H1 (cell line): ENCODE measurements at regions not wholly inside any gene's neighbourhood (a gene's known extent, or its start where the extent isn't known, plus 50 kb on each side); places are given as distances from the start of the nearest gene placed in this dataset.

Source experiments
- CTCF ChIA-PET: fragments of 300-600 bp; sonication (Branson Sonifier 250); formaldehyde crosslinking; loops from one replicate; lab custom pipeline; 2021; ENCODE audit not compliant: partially characterized antibody; lab: Charles Lee
- POLR2A ChIA-PET: fragments of 300-600 bp; sonication (Branson Sonifier 250); formaldehyde crosslinking; loops from one replicate; lab custom pipeline; 2021; ENCODE audit warnings: inconsistent platforms; ENCODE audit not compliant: partially characterized antibody; lab: Charles Lee
- DNase-seq, 2 experiments: peaks; one replicate each; pipeline versions ENCODE4 v3.0.0 to v3.0.0-alpha.2; 2010 to 2022; ENCODE audit warnings: low spot score in 2 of 2, low read depth in 1 of 2, mixed read lengths in 1 of 2
- FAIRE-seq: peaks from 2 replicates; lab custom pipeline; 2011; peaks lifted over from hg19 to GRCh38; lab: Jason Lieb, UNC
- H2AFZ ChIP-seq: 2 replicates; pipeline ENCODE4 v1.8.1; 2012; ENCODE audit warnings: low read length, inconsistent platforms
- H2AK5ac ChIP-seq: 2 replicates; pipeline ENCODE4 v1.6.1; 2013; ENCODE audit warnings: low read depth, low read length
- H2BK120ac ChIP-seq: replicated peaks from 2 replicates; pipeline ENCODE3; 2013; ENCODE audit warnings: low read depth, low read length, inconsistent platforms
- H2BK12ac ChIP-seq: 2 replicates; pipeline ENCODE4 v1.6.1; 2013; ENCODE audit warnings: low read depth, low read length
- H2BK15ac ChIP-seq: 2 replicates; pipeline ENCODE4 v1.6.1; 2013; ENCODE audit warnings: low read length
- H2BK20ac ChIP-seq: 2 replicates; pipeline ENCODE4 v1.6.1; 2013; ENCODE audit warnings: low read length
- H2BK5ac ChIP-seq: 2 replicates; pipeline ENCODE4 v1.6.1; 2013; ENCODE audit warnings: low read depth, low read length
- H3K14ac ChIP-seq: 2 replicates; pipeline ENCODE4 v1.6.1; 2013; ENCODE audit warnings: inconsistent platforms; ENCODE audit not compliant: insufficient read length
- H3K18ac ChIP-seq: 2 replicates; pipeline ENCODE4 v1.6.1; 2013; ENCODE audit warnings: low read length; ENCODE audit errors: extremely low read depth
- H3K23ac ChIP-seq: 2 replicates; pipeline ENCODE4 v1.6.1; 2013; ENCODE audit warnings: inconsistent platforms; ENCODE audit not compliant: insufficient read length
- H3K23me2 ChIP-seq: 2 replicates; pipeline ENCODE4 v1.6.1; 2013; ENCODE audit warnings: low read depth, low read length
- H3K27ac ChIP-seq: 2 replicates; pipeline ENCODE4 v1.6.1; 2011; ENCODE audit warnings: low read depth, low read length, inconsistent platforms
- H3K27me3 ChIP-seq, 4 experiments: replicated peaks in 1 of 4; 1 replicate in 1 of 4; 2 replicates in 3 of 4; pipeline versions ENCODE4 v1.6.1 to v1.8.1; 2011 to 2013; ENCODE audit warnings: low read length in 3 of 4, mild to moderate bottlenecking in 3 of 4, inconsistent platforms in 2 of 4, mixed read lengths in 2 of 4, moderate library complexity in 1 of 4; ENCODE audit not compliant: control insufficient read depth in 3 of 4, insufficient read depth in 3 of 4; ENCODE audit errors: extremely low read depth in 1 of 4
- H3K36me3 ChIP-seq, 4 experiments: 2 replicates each; pipeline versions ENCODE4 v1.6.1 to v1.8.1; 2011 to 2013; ENCODE audit warnings: mild to moderate bottlenecking in 4 of 4, low read length in 3 of 4, moderate library complexity in 2 of 4, control low read depth in 1 of 4, inconsistent platforms in 1 of 4; ENCODE audit not compliant: insufficient read depth in 4 of 4, control insufficient read depth in 2 of 4
- H3K4ac ChIP-seq: replicated peaks from 2 replicates; pipeline ENCODE3; 2013; ENCODE audit warnings: low read length, low read depth, mixed read lengths, inconsistent platforms; ENCODE audit not compliant: insufficient read length
- H3K4me1 ChIP-seq, 4 experiments: replicated peaks in 1 of 4; 1 replicate in 1 of 4; 2 replicates in 3 of 4; pipeline versions ENCODE4 v1.6.1 to v1.8.1; 2011 to 2013; ENCODE audit warnings: low read length in 3 of 4, inconsistent platforms in 2 of 4, mixed read lengths in 1 of 4; ENCODE audit not compliant: insufficient read depth in 4 of 4, control insufficient read depth in 3 of 4
- H3K4me2 ChIP-seq, 2 experiments: 2 replicates each; pipeline versions ENCODE4 v1.6.1 to v1.8.1; 2011 to 2013; ENCODE audit warnings: low read depth in 2 of 2, low read length in 2 of 2, control low read depth in 1 of 2, inconsistent platforms in 1 of 2, mild to moderate bottlenecking in 1 of 2; ENCODE audit not compliant: insufficient read depth in 1 of 2
- H3K4me3 ChIP-seq, 4 experiments: fragments of 200-600, 300-600 bp in 1 of 4; sonication (generic), shearing (Covaris generic), sonication (Bioruptor Twin) in 1 of 4; 2 replicates each; pipeline versions ENCODE4 v1.5.1 to v1.8.1; 2011 to 2016; ENCODE audit warnings: low read length in 4 of 4, low read depth in 3 of 4, control low read depth in 2 of 4, inconsistent platforms in 2 of 4, mild to moderate bottlenecking in 2 of 4, mixed read lengths in 1 of 4, moderate library complexity in 1 of 4; ENCODE audit not compliant: insufficient read depth in 2 of 4; ENCODE audit errors: extremely low read depth in 1 of 4
- H3K56ac ChIP-seq: replicated peaks from 2 replicates; pipeline ENCODE3; 2013; ENCODE audit warnings: low read depth, mild to moderate bottlenecking, mixed read lengths, low read length, inconsistent platforms; ENCODE audit not compliant: insufficient read length
- H3K79me1 ChIP-seq: 2 replicates; pipeline ENCODE4 v1.6.1; 2013; ENCODE audit warnings: low read depth, low read length, control low read depth
- H3K79me2 ChIP-seq, 2 experiments: 2 replicates each; pipeline versions ENCODE4 v1.6.1 to v1.8.1; 2012 to 2013; ENCODE audit warnings: low read length in 2 of 2, mild to moderate bottlenecking in 2 of 2, inconsistent platforms in 1 of 2; ENCODE audit not compliant: insufficient read depth in 2 of 2, control insufficient read depth in 1 of 2
- H3K9ac ChIP-seq, 4 experiments: replicated peaks in 1 of 4; 1 replicate in 1 of 4; 2 replicates in 3 of 4; pipeline versions ENCODE4 v1.6.1 to v1.8.1; 2011 to 2013; ENCODE audit warnings: low read depth in 3 of 4, low read length in 3 of 4, control low read depth in 2 of 4, mild to moderate bottlenecking in 2 of 4, moderate library complexity in 2 of 4, inconsistent platforms in 1 of 4; ENCODE audit errors: extremely low read depth in 1 of 4
- H3K9me3 ChIP-seq, 2 experiments: 2 replicates each; pipeline versions ENCODE4 v1.6.1 to v1.8.1; 2012 to 2013; ENCODE audit warnings: mild to moderate bottlenecking in 2 of 2, moderate library complexity in 2 of 2, control low read depth in 1 of 2, inconsistent platforms in 1 of 2, low read depth in 1 of 2, low read length in 1 of 2, mixed read lengths in 1 of 2; ENCODE audit not compliant: insufficient read depth in 2 of 2
- H4K20me1 ChIP-seq, 2 experiments: replicated peaks in 1 of 2; 2 replicates each; pipeline versions ENCODE3 to v1.8.1; 2011 to 2013; ENCODE audit warnings: inconsistent platforms in 2 of 2, low read length in 2 of 2, mild to moderate bottlenecking in 1 of 2; ENCODE audit not compliant: insufficient read depth in 2 of 2, control insufficient read depth in 1 of 2
- H4K5ac ChIP-seq: 2 replicates; pipeline ENCODE4 v1.6.1; 2013; ENCODE audit warnings: low read length, low read depth, mixed read lengths, inconsistent platforms; ENCODE audit not compliant: insufficient read length
- H4K8ac ChIP-seq: 2 replicates; pipeline ENCODE4 v1.8.0; 2013; ENCODE audit warnings: mild to moderate bottlenecking, moderate library complexity, low read length, inconsistent platforms; ENCODE audit not compliant: insufficient read depth; ENCODE audit errors: extremely low read depth
- H4K91ac ChIP-seq: replicated peaks from 2 replicates; pipeline ENCODE3; 2013; ENCODE audit warnings: low read length, mixed read lengths, inconsistent platforms; ENCODE audit not compliant: insufficient read length
- BCL11A ChIP-seq, 2 experiments: IDR thresholded peaks; one replicate each; pipeline ENCODE4 v1.6.1; 2011; ENCODE audit warnings: low read depth in 2 of 2, low read length in 2 of 2, mild to moderate bottlenecking in 2 of 2
- BRCA1 ChIP-seq: IDR thresholded peaks from 2 replicates; pipeline ENCODE4 v1.6.1; 2012; ENCODE audit warnings: low read depth, low read length, improper control_type of control experiment
- CREB1 ChIP-seq: IDR thresholded peaks from 2 replicates; pipeline ENCODE4 v1.6.1; 2012; ENCODE audit warnings: inconsistent platforms
- E2F6 ChIP-seq: IDR thresholded peaks from 2 replicates; pipeline ENCODE4 v1.6.1; 2012; ENCODE audit warnings: inconsistent platforms
- EGR1 ChIP-seq: IDR thresholded peaks from 2 replicates; pipeline ENCODE4 v1.6.1; 2011; ENCODE audit warnings: low read depth, low read length, borderline replicate concordance
- EP300 ChIP-seq, 2 experiments: IDR thresholded peaks; 1 replicate in 1 of 2; 2 replicates in 1 of 2; pipeline ENCODE4 v1.6.1; 2011 to 2012; ENCODE audit warnings: low read depth in 2 of 2, low read length in 2 of 2, mild to moderate bottlenecking in 2 of 2, borderline replicate concordance in 1 of 2, inconsistent platforms in 1 of 2, moderate library complexity in 1 of 2
- GTF2F1 ChIP-seq: IDR thresholded peaks from 2 replicates; pipeline ENCODE4 v1.6.1; 2012; ENCODE audit warnings: low read depth, low read length, improper control_type of control experiment, borderline replicate concordance
- RAD21 ChIP-seq, 2 experiments: IDR thresholded peaks in 1 of 2; conservative IDR thresholded peaks in 1 of 2; 2 replicates each; pipeline ENCODE4 v1.6.1; 2011; ENCODE audit warnings: low read depth in 2 of 2, low read length in 2 of 2, improper control_type of control experiment in 1 of 2, inconsistent platforms in 1 of 2, mild to moderate bottlenecking in 1 of 2, moderate library complexity in 1 of 2
- SAP30 ChIP-seq: fragments of 300-600 bp; sonication (generic); IDR thresholded peaks from 2 replicates; pipeline ENCODE4 v1.7.1; 2012; ENCODE audit warnings: low read length, moderate library complexity, mild to moderate bottlenecking, inconsistent platforms; ENCODE audit not compliant: insufficient read depth, insufficient replicate concordance
- SP2 ChIP-seq: IDR thresholded peaks from 2 replicates; pipeline ENCODE4 v1.6.1; 2012; ENCODE audit warnings: mild to moderate bottlenecking, low read length, inconsistent platforms
- TAF7 ChIP-seq: optimal IDR thresholded peaks from 2 replicates; pipeline ENCODE3; 2011; ENCODE audit warnings: low read depth, mild to moderate bottlenecking, inconsistent platforms, low read length, moderate library complexity, borderline replicate concordance
- ZNF274 ChIP-seq: IDR thresholded peaks from 2 replicates; pipeline ENCODE4 v1.7.0; 2012; ENCODE audit warnings: low read length, borderline replicate concordance; ENCODE audit errors: extremely low read depth
- WGBS, 2 experiments: shearing (Covaris generic) in 1 of 2; methylation state at CpG; one replicate each; pipeline versions ENCODE4 v1.1.6 to v1.1.7; 2013 to 2015; ENCODE audit warnings: low lambda C conversion rate in 2 of 2, mixed read lengths in 2 of 2, inconsistent platforms in 1 of 2, low coverage in 1 of 2, missing lambda C conversion rate in 1 of 2; ENCODE audit not compliant: insufficient replicate concordance in 2 of 2, insufficient coverage in 1 of 2, insufficient read length in 1 of 2; ENCODE audit errors: extremely low coverage in 1 of 2, missing lambda C conversion rate in 1 of 2; 5-methylcytosine and 5-hydroxymethylcytosine counted together

- Histone ChIP-seq H4K5ac (no peak overlapping the region), H3K4me1 (peaks cover 0 to 3% (median 0%) of the 10 kb centered on the region in 4 experiments; a peak in 1 of 7 replicates), H2BK12ac (no peak overlapping the region), H4K8ac (no peak overlapping the region), H3K4me3 (no peak overlapping the region), H3K4ac (no peak overlapping the region), H2BK20ac (no peak overlapping the region), H3K36me3 (no peaks in the 10 kb centered on the region), H3K27me3 (no peaks in the 10 kb centered on the region), H3K9me3 (peaks cover 10% of the 10 kb centered on the region in 2 experiments; a peak in 2 of 4 replicates), H2BK15ac (no peak overlapping the region), H3K79me1 (no peaks in the 10 kb centered on the region), H2AK5ac (no peak overlapping the region), H3K14ac (no peak overlapping the region), H3K79me2 (no peaks in the 10 kb centered on the region), H4K91ac (no peak overlapping the region), H3K9ac (no peak overlapping the region), H3K23me2 (no peaks in the 10 kb centered on the region), H3K56ac (no peak overlapping the region), H2AFZ (peak overlapping the region; percentile 73; the same call in 1 of the 2 replicates), H3K27ac (no peak overlapping the region), H2BK120ac (no peak overlapping the region), H3K4me2 (no peak overlapping the region), H4K20me1 (no peaks in the 10 kb centered on the region), H3K23ac (no peak overlapping the region), H2BK5ac (no peak overlapping the region), H3K18ac (no peak overlapping the region)
- ChIA-PET CTCF (interaction anchor here (0.6 to 1.9 kb wide), 8 partner anchors 14 to 167 kb away, joined by 3 to 6 read pairs (median 4); no protein-coding TSS in a partner anchor), POLR2A (no interaction called here)
- DNase-seq: no peak
- no peak for FAIRE-seq
- 85% methylated on average over 5 of the region's 5 CpGs; no CpG with 5 or more reads in 1 of the 2 experiments for WGBS, 2 experiments
- TF ChIP-seq EGR1 (no peak), EP300 (IDR thresholded peaks at IDR 0.05; ENCODE audit: borderline replicate concordance in 1 of 2, low read depth in 2 of 2, low read length in 2 of 2) (no peak), SP2 (no peak), BCL11A (IDR thresholded peaks at IDR 0.05; ENCODE audit: low read depth in 2 of 2, low read length in 2 of 2) (no peak), GTF2F1 (no peak), E2F6 (no peak), ZNF274 (no peak), SAP30 (no peak), RAD21 (IDR thresholded peaks at IDR 0.05 in 1 of 2, conservative IDR thresholded peaks at IDR 0.05 in 1 of 2; ENCODE audit: low read depth in 2 of 2, low read length in 2 of 2) (no peak), CREB1 (no peak), BRCA1 (no peak), TAF7 (no peak)
Measured at GRCh38 chr2:38483776-38484501, 106.9 kb upstream of the ATL2 start.
